ENCODE measurements at regions not wholly inside any gene's neighbourhood (a gene's known extent, or its start where the extent isn't known, plus 50 kb on each side); places are given as distances from the start of the nearest gene placed in this dataset.

- no peak for TF ChIP-seq CTCF (IDR thresholded peaks at IDR 0.05)
- no peak for TF ChIP-seq POLR2A (IDR thresholded peaks at IDR 0.05)
These were observed 589.7 kb upstream of the LRRC4C start for GRCh38 chr11:42049186-42049585.

Measured in esophagus squamous epithelium (tissue), 4 donors.